Activated CD8-positive, alpha-beta T cell treated with anti-CD3 and anti-CD28 coated beads, Interleukin-2, amount 10 ng/mL, durations not matched to agents 7 days and 5 days (primary cell): ENCODE measurements at regions not wholly inside any gene's neighbourhood (a gene's known extent, or its start where the extent isn't known, plus 50 kb on each side); places are given as distances from the start of the nearest gene placed in this dataset.
"Not testable (repeated sequence)": the region's sequence is repeated elsewhere in the genome, so short reads cannot be mapped to it uniquely, and the experiment has no call there.

Source experiments
- ATAC-seq: fragments of 150-1000 bp; cut with Tn5 transposase; one replicate; pipeline ENCODE4 v1.10.0; 2021; ENCODE audit warnings: moderate library complexity
- CTCF ChIA-PET: fragments of 350-600 bp; sonication (Branson Sonifier 250); formaldehyde crosslinking; loops from one replicate; lab custom pipeline; 2021; ENCODE audit warnings: antibody characterized with exemption; lab: Charles Lee
- POLR2A ChIA-PET: fragments of 350-600 bp; sonication (Branson Sonifier 250); formaldehyde crosslinking; loops from one replicate; lab custom pipeline; 2021; ENCODE audit warnings: antibody characterized with exemption; lab: Charles Lee
- DNase-seq: peaks from one replicate; pipeline ENCODE4 v3.0.0-alpha.2; 2020
- H3K27ac Mint-ChIP-seq: one replicate; pipeline ENCODE4 v1.8.0; 2021; ENCODE audit warnings: mild to moderate bottlenecking, mixed read lengths
- H3K27me3 Mint-ChIP-seq: one replicate; pipeline ENCODE4 v1.8.0; 2021; ENCODE audit warnings: low read depth, mixed read lengths
- H3K36me3 Mint-ChIP-seq: one replicate; pipeline ENCODE4 v1.8.0; 2021; ENCODE audit warnings: low read depth, mixed read lengths
- H3K4me1 Mint-ChIP-seq: one replicate; pipeline ENCODE4 v1.8.0; 2021; ENCODE audit warnings: low read depth, mixed read lengths
- H3K4me3 Mint-ChIP-seq: one replicate; pipeline ENCODE4 v1.8.0; 2021; ENCODE audit warnings: mild to moderate bottlenecking, mixed read lengths
- H3K9me3 Mint-ChIP-seq: one replicate; pipeline ENCODE4 v1.8.0; 2022; ENCODE audit warnings: mixed read lengths; ENCODE audit not compliant: insufficient read depth

DNA sequence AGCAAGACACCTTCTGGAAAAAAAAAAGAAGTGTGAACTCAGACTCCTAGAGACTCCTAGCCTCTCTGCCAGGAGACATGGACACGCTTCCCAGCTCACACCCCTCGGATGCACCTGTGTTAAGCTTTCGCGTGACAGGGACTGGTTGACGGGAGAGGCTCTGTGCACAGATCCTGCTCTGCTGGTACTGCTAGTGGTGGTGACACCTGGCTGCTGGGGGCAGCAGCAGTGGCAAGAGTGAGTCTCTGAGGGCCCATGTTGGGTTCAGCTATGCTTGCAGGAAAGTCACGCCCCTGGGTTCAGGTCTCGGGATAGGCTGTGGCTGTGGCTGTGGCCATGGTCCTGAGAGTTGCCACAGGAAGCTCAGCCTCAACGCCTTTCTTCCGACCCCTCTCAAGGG lies 81.1 kb downstream of the XRCC2 start:
- no peaks in the 10 kb centered on the region for H3K9me3 Mint-ChIP-seq
- no peak overlapping the region for H3K4me3 Mint-ChIP-seq
- no peaks in the 10 kb centered on the region for H3K4me1 Mint-ChIP-seq
- no peak for ATAC-seq
- no peak overlapping the region for H3K27ac Mint-ChIP-seq
- POLR2A ChIA-PET = no interaction called here
- CTCF ChIA-PET = no interaction called here
- no peaks in the 10 kb centered on the region for H3K27me3 Mint-ChIP-seq
- DNase-seq = no peak
- H3K36me3 Mint-ChIP-seq = no peaks in the 10 kb centered on the region

DNA sequence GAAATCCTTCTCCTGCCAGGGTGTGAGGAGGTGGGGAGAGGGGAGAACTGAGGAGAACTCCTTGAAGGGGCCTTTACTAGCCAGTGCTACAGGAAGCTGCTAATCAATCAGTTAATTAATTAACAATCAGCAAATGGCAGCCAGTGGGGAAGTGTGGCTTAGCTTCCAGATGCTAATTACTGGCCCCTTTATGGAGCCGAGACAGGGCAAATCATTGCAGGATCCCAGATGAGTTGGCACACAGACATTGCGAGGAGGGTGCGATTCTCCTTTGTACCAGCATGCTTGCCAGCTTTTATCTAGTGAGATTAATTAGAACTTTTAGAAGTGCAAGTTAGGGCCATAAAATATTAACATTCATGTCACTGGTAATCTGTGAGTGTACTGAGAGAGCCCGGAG lies 84.0 kb downstream of the XRCC2 start:
- H3K27me3 Mint-ChIP-seq = no peaks in the 10 kb centered on the region
- ChIA-PET CTCF (no interaction called here), POLR2A (no interaction called here)
- ATAC-seq (no peak), DNase-seq (no peak)
- H3K27ac Mint-ChIP-seq = no peak overlapping the region
- H3K9me3 Mint-ChIP-seq = no peaks in the 10 kb centered on the region
- no peaks in the 10 kb centered on the region for H3K4me1 Mint-ChIP-seq
- no peaks in the 10 kb centered on the region for H3K36me3 Mint-ChIP-seq
- H3K4me3 Mint-ChIP-seq = no peak overlapping the region

DNA sequence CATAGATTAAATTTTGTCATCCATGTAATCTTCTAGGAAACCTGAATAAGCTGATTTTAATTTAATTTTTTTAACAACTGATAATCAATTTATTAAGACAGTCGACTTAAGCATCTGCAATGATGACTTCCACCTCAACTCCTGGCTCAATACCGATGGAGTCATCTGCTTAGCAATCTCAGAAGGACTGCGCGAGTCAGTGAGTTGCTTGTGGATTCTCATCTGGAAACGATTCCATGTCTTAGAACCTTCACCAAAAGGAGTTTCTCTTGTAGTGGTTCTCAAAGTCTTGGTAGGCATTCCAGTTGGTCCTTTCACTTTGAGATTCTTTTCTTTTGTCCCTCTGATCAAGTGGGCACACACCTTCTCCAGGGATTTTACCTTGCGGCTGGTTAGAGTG lies 85.5 kb downstream of the XRCC2 start:
- ATAC-seq (no peak), DNase-seq (no peak)
- H3K4me3 Mint-ChIP-seq = no peak overlapping the region
- no peaks in the 10 kb centered on the region for H3K27me3 Mint-ChIP-seq
- ChIA-PET CTCF (no interaction called here), POLR2A (no interaction called here)
- no peaks in the 10 kb centered on the region for H3K4me1 Mint-ChIP-seq
- no peaks in the 10 kb centered on the region for H3K9me3 Mint-ChIP-seq
- H3K27ac Mint-ChIP-seq = no peak overlapping the region
- H3K36me3 Mint-ChIP-seq = no peaks in the 10 kb centered on the region

DNA sequence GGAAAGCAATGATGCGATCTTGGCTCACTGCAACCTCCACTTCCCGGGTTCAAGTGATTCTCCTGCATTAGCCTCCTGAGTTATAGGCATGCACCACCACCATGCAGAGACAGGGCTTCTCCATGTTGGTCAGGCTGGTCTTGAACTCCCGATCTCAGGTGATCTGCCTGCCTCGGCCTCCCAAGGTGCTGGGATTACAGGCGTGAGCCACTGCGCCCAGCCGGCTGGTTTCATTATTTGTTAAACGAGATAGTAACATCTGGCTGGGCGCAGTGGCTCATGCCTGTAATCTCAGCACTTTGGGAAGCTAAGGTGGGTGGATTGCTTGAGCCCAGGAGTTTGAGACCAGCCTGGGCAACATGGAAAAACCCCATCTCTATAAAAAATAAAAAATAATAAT lies 86.1 kb downstream of the XRCC2 start:
- ATAC-seq, H3K4me1 Mint-ChIP-seq, CTCF ChIA-PET, H3K36me3 Mint-ChIP-seq, DNase-seq, POLR2A ChIA-PET, H3K9me3 Mint-ChIP-seq, H3K27ac Mint-ChIP-seq, H3K27me3 Mint-ChIP-seq, H3K4me3 Mint-ChIP-seq: not testable (repeated sequence)

DNA sequence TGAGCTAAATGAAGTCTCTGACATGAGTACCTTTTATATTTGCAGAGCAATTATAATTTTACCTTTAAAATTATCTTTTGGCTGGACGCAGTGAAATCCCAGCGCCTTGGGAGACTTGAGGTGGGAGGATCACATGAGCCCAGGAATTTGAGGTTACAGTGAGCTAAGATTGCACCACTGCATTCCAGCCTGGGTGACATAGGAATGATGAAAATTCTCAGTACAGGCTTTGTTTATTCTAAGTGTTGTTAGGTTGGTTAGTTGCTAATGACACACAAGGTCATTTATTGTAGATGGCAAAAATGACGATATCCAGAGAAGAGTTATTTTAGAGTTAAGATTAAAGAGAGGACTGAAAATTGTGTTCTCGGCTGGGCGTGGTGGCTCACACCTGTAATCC lies 87.6 kb downstream of the XRCC2 start:
- CTCF ChIA-PET = no interaction called here
- ATAC-seq (no peak), DNase-seq (no peak)
- Mint-ChIP-seq H3K27ac (no peak overlapping the region), H3K9me3 (no peaks in the 10 kb centered on the region), H3K27me3 (no peaks in the 10 kb centered on the region), H3K4me3 (no peak overlapping the region), H3K36me3 (no peaks in the 10 kb centered on the region), H3K4me1 (no peaks in the 10 kb centered on the region)
- POLR2A ChIA-PET = no interaction called here

DNA sequence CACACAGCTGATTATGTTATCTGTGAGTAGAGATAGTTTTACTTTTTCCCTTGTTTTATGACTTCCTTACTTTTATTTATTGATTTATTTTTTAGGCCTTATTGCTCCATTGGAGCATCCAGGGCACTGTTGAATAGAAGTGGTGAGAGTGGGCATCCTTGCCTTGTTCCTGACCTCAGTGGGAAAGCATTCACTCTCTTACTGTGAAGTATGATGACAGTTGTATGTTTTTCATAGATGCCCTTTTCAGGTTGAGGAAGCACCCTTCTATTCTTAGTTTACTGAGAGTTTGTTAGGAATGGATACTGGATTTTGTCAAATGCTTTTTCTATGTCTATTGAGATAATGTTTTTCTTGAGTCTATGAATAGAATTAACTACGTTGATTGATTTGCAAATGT lies 88.6 kb downstream of the XRCC2 start:
- ChIA-PET CTCF (no interaction called here), POLR2A (no interaction called here)
- Mint-ChIP-seq H3K9me3 (no peaks in the 10 kb centered on the region), H3K36me3 (no peaks in the 10 kb centered on the region), H3K4me1 (no peaks in the 10 kb centered on the region), H3K4me3 (no peak overlapping the region), H3K27ac (no peak overlapping the region), H3K27me3 (no peaks in the 10 kb centered on the region)
- ATAC-seq (no peak), DNase-seq (no peak)

DNA sequence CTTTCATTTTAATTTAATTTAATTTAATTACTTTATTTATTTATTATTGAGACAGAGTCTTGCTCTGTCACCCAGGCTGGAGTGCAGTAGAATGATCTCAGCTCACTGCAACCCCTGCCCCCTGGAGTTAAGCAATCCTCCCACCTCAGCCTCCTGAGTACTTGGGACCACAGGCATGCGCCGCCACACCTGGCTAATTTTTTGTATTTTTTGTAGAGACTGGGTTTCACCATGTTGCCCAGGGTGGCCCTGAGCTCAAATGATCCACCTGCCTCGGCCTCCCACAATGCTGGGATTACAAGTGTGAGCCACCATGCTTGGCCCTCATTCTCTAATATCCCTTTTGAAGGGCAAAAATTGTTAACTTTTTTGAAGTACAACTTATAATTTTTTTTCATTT lies 92.9 kb downstream of the XRCC2 start:
- POLR2A ChIA-PET = interaction anchor here (0.7 kb wide), 1 partner anchor 45 kb away, joined by 3 read pairs; no protein-coding TSS in a partner anchor
- no peaks in the 10 kb centered on the region for H3K9me3 Mint-ChIP-seq
- CTCF ChIA-PET = no interaction called here

DNA sequence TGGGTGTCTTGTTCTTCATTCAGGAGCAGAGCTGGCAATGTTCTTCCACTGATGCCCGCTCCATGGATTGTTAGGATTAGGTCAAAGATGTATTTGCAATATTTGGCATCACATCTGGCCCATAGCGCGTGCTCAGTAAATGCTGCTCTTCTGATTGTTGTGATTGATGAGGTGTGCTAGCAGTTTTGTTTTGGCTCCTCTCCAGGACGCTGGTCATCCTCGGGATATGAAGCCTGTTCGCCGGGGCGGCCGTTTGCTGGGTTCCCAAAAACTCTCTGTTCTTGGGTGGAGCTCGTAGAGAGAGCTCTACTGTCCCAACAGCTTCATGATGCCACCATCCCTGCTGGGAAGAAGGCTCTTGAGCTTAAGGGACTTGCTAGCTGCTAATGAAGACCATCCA lies 96.9 kb downstream of the XRCC2 start:
- POLR2A ChIA-PET = no interaction called here
- Mint-ChIP-seq H3K27me3 (no peaks in the 10 kb centered on the region), H3K27ac (no peak overlapping the region), H3K4me3 (no peak overlapping the region), H3K9me3 (no peaks in the 10 kb centered on the region), H3K36me3 (no peaks in the 10 kb centered on the region), H3K4me1 (no peaks in the 10 kb centered on the region)
- DNase-seq (no peak), ATAC-seq (no peak)
- CTCF ChIA-PET = no interaction called here

More for the DNA sequence above, 92.9 kb downstream of the XRCC2 start:
- H3K4me3 Mint-ChIP-seq = no peak overlapping the region
- H3K27me3 Mint-ChIP-seq = no peaks in the 10 kb centered on the region
- H3K27ac Mint-ChIP-seq = no peak overlapping the region
- H3K36me3 Mint-ChIP-seq = no peaks in the 10 kb centered on the region
- ATAC-seq = no peak
- H3K4me1 Mint-ChIP-seq = no peaks in the 10 kb centered on the region
- no peak for DNase-seq

DNA sequence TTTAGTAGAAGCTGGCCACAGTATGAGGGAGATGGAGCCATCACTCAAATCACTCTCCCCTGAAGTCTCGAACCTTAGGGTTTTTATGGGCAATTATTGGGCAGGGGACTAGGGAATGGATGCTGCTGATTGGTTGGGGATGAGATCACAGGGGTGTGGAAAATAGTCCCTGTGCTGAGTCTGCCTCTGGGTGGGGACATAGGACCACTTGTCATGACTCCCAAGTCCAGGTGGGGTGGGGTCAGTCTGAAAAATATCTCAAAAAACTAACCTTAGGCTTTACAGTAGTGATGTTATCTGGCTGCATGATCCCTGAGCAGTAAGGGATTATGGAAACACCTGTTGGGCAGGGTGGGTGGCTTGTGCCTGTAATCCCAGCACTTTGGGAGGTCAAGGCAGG lies 98.6 kb downstream of the XRCC2 start:
- Mint-ChIP-seq H3K4me3 (no peak overlapping the region), H3K36me3 (no peaks in the 10 kb centered on the region), H3K27me3 (no peaks in the 10 kb centered on the region), H3K27ac (peak overlapping the region; percentile 4), H3K9me3 (no peaks in the 10 kb centered on the region), H3K4me1 (no peaks in the 10 kb centered on the region)
- DNase-seq (no peak), ATAC-seq (no peak)
- POLR2A ChIA-PET = no interaction called here
- CTCF ChIA-PET = no interaction called here

DNA sequence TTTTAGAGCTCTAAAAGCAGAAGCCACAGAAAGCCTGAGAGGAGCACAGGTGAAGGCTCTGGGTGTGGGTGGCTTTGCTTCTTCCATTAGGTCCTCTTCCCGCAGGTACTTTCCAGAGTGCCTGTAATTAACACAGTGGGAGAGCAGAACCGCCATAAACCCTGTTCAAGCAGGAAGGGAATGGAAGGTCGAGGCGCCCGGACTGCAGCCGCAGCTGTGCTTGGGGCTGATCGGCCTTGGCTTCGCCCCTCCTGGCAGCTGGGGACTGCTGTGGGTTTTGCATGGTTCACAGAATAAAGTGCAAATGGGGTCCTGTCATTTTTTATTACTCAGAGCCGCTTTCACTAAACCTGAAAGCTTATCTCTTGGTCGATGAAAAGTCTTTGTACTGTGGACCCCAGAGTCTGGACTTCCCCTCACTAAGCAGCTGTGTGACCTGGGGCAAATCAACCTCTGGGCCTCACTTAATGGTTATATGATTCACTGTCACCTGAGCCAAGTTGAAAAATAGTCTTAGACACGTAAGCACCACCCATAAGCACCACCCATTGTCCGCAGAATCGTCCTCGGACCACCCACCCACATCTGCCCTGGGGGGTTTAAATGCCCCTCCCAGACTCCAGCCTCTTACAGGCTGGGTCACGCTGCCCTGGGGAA lies 100.9 kb downstream of the XRCC2 start:
- Mint-ChIP-seq H3K36me3 (no peaks in the 10 kb centered on the region), H3K4me3 (no peak overlapping the region), H3K4me1 (no peaks in the 10 kb centered on the region), H3K27ac (no peak overlapping the region), H3K9me3 (no peaks in the 10 kb centered on the region), H3K27me3 (no peaks in the 10 kb centered on the region)
- POLR2A ChIA-PET = no interaction called here
- CTCF ChIA-PET = no interaction called here
- DNase-seq = no peak
- ATAC-seq = no peak

DNA sequence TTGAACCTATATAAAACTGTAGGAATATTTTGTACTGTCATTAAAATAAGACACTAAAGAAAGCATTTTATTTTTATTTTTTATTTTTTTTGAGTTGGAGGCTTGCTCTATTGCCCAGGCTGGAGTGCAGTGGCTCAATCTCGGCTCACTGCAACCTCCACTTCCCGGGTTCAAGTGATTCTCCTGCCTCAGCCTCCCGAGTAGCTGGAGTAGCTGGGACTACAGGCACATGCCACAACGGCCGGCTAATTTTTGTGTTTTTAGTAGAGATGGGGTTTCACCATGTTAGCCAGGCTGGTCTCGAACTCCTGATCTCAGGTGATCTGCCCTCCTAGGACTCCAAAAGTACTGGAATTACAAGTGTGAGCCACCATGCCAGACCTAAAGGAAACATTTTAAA lies 102.8 kb downstream of the XRCC2 start:
- H3K27me3 Mint-ChIP-seq, H3K36me3 Mint-ChIP-seq, CTCF ChIA-PET, H3K27ac Mint-ChIP-seq, H3K9me3 Mint-ChIP-seq, H3K4me1 Mint-ChIP-seq, DNase-seq, POLR2A ChIA-PET, H3K4me3 Mint-ChIP-seq, ATAC-seq: not testable (repeated sequence)

DNA sequence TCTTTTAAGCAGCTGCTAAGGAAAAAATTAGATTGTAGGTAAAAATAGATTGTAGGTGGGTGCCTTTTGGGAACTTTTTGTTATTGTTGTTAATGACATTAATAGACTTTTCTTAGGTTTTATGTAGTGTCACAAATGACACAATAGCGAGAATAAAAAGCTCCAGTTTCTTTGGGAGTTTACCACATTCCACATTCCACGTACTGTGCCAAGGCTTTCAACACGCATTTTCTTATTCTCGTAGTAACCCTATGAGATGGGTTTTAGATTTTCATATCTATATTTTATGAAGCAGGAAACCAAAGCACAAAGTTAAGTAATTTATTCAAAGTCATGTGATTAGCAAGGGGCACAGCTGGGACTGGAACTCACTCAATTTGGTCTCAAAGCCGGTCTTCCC lies 103.8 kb downstream of the XRCC2 start:
- no peaks in the 10 kb centered on the region for H3K9me3 Mint-ChIP-seq
- no peak overlapping the region for H3K4me3 Mint-ChIP-seq
- DNase-seq (no peak), ATAC-seq (no peak)
- H3K27ac Mint-ChIP-seq = no peak overlapping the region
- no peaks in the 10 kb centered on the region for H3K27me3 Mint-ChIP-seq
- ChIA-PET POLR2A (no interaction called here), CTCF (no interaction called here)
- no peaks in the 10 kb centered on the region for H3K4me1 Mint-ChIP-seq
- H3K36me3 Mint-ChIP-seq = no peaks in the 10 kb centered on the region

DNA sequence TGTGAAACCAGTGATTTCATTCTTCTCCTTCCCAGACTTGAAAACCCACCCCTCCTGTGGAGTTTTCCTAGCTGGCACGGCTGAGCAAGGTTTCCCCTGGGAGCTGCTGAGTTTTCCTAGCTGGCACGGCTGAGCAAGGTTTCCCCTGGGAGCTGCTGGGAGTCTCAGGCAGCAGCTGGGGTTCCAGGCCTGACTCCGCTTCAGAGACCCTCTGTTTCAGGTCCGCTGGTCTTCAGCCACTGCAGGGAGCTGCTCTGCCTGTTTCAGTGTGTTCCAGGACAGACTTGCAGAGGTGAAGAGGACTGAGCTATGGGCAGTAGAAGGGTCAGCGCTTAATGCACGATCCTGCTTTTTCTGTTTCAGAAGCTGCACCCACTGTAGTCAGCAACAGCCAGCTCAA lies 104.9 kb downstream of the XRCC2 start:
- DNase-seq (no peak), ATAC-seq (no peak)
- Mint-ChIP-seq H3K27ac (no peak overlapping the region), H3K4me3 (no peak overlapping the region), H3K9me3 (no peaks in the 10 kb centered on the region), H3K27me3 (no peaks in the 10 kb centered on the region), H3K4me1 (no peaks in the 10 kb centered on the region), H3K36me3 (no peaks in the 10 kb centered on the region)
- CTCF ChIA-PET = no interaction called here
- POLR2A ChIA-PET = no interaction called here
